GM19468 (cell line): ENCODE measurements at regions not wholly inside any gene's neighbourhood (a gene's known extent, or its start where the extent isn't known, plus 50 kb on each side); places are given as distances from the start of the nearest gene placed in this dataset.

ENCODE experiments used
- ATAC-seq: cut with Tn5 transposase; IDR thresholded peaks from one replicate; pipeline ENCODE4 v1.9.1; 2021; ENCODE audit warnings: mild to moderate bottlenecking, moderate library complexity, moderate number of reproducible peaks; ENCODE audit not compliant: unreplicated experiment; ENCODE audit errors: extremely low read depth

DNA sequence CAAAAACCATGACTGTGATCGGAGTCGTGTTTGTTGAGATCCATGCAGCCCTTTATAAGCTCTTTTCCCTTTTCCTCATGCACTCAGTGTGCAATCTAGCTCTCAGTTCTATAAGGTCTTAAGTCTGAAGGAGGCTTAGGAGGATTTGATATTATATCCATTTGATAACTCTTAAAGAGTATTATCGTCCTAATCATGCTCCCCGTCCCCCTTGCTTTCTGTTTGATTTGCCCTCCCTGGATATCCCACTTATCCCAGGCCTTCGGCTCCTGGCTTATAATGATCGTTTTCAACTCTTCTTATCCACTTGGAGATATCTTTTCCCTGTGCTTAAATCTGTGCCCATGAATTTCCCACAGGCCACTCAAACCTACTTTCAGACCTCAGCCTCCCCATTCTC, 1917.7 kb upstream of the PIK3C3 start:
- ATAC-seq = no peak

DNA sequence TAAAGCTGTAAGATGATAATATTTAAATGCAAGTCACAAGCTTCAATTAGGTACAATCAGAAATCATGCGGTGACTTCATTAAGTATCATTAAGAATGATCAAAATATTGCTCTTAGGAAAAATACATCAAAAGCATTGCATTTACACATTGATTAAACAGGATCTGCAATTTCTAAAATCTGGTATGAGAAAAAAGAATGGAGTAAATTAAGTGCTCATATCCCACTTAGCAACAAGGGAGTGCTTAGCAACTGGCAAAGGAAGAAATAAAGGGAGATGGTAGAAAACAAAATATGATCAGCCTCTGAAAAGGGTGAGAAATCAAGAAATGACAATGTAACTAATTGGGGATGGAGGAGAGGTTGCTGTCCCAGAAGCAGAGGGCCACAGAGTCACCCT, 1918.2 kb upstream of the PIK3C3 start:
- no peak for ATAC-seq

DNA sequence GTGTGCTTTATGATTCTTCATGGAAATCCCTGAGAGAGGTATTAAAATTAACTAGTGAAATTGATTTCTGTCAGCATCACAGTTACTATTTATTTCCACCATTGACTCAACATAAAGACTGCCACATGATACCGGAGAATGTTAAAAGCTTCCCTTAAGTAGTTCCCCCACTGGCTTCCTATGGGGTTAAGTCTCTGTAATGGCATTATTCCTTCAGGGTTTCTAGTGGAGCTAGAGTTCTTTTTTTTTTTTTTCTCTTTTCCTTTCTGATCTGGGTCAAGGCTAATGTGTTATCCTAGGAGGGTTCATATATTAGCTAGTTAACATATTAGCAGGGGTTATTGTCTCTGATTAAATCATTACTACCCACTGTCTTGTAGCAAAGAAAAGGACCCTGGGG, 1919.1 kb upstream of the PIK3C3 start:
- no peak for ATAC-seq

DNA sequence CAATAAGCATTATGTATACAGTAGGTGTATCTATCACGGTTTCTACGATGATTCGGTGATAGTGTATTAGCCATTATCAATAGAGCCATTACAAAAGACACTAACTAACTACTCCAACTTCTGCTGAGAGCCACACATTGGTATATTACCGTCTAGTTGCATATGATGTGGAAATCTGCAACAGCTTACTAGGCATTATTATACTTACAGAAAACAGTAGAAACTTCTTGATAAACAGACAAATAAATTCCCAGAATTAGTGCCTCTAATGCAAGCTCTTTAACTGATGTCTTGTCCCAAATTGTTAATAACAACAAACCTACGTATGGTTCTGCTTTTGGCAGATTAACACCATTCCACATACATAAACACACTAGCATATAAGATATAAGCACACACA, 1923.0 kb upstream of the PIK3C3 start:
- ATAC-seq = no peak

DNA sequence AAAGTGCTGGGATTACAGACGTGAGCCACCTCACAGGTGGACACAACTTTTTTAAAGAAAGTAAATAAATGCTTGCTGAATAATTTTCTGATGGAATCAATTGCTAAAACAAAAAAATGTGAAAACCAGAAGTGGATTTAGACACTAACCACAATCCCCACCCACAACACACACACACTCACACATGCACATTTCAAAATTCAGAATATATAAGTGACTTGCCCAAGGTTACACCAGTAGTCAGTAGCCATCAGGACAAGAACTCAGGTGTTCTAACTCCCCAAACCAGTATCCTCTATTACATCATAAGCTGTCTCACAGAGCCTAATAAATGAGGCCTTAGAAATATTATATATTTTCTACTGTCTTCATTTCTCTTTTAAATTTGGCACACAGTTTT, 1923.6 kb upstream of the PIK3C3 start:
- ATAC-seq = no peak

DNA sequence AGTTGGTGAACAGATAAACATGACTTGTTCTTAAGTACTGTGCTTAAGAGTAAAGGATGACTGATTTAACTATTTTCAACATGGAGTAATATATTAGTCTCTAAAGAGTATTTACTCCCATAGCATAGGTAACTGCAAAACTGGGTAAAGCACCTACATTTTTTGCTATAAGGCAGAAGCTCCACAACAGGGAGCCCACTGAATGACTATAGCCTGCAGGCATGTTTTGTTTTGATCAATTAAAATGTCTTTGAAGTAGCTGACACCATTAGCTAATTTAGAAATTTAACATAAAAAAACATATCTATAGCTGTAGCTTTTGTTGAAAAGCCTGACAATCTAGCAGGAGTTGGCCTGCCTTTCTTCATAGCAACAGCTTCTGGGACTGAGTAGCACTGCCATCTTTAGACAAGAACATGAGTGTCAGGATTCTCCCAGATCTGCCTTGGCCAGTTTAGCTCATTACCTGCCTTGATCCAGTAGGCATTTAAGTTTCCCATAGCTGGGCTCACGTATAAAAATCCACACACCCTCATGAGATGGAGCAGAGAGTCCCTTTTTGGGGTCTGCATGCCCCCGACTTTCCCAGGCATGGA, 1935.1 kb upstream of the PIK3C3 start:
- ATAC-seq = no peak

DNA sequence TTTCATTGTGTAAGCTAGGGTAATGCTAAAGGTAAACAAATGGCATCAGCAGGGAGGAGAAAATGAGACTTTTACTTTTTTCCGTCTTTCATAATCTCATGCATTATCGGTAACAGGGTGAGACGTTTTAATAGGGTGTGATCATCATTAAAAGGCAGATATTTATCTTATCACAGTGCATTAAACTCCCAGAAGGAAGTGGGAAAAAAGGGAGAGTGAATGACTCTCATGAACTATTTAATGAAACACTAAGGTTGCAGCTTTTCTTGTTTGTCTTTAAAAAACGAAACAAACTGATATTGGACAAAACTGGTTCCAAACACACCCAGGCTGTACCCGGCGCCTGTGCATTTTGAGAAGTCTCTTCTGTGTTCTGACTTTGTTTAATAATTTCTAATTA, 1936.8 kb upstream of the PIK3C3 start:
- ATAC-seq = no peak

DNA sequence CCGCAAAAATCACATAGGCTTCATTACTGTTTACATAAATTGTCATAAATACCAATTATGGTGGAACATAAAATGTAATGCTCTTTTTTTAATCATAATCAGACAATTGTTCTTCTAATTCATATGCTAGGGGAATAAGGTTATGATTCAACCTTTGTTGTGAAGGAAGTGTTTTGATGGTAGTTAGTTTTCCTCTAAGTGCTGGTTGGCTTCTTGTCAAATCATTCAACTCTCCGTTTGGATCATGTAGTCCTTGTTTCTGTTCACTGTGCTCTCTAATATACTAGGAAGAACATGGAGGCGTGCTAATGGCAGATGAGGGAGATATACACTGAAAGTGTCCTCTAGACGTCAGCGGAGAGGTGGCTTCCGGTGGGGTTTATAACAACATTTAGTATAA, 1938.0 kb upstream of the PIK3C3 start:
- ATAC-seq = no peak

DNA sequence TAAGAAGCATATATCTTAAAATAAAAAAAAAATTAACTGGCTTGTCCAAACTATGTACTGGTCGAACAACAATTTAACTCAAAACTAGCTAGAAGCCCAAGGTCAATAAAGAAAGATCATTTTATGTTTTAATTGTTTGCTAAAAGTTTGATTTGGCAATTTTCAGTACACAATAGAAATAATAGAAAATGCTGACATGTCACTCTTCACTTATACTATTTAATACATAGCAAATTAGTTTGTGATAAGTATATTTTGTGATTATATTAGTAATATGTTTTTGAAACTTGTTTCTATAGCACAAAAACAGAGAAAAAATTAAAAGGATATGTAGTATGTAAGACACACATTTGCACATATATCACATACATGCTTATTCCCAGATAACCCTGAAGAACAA, 1938.6 kb upstream of the PIK3C3 start:
- ATAC-seq = no peak

DNA sequence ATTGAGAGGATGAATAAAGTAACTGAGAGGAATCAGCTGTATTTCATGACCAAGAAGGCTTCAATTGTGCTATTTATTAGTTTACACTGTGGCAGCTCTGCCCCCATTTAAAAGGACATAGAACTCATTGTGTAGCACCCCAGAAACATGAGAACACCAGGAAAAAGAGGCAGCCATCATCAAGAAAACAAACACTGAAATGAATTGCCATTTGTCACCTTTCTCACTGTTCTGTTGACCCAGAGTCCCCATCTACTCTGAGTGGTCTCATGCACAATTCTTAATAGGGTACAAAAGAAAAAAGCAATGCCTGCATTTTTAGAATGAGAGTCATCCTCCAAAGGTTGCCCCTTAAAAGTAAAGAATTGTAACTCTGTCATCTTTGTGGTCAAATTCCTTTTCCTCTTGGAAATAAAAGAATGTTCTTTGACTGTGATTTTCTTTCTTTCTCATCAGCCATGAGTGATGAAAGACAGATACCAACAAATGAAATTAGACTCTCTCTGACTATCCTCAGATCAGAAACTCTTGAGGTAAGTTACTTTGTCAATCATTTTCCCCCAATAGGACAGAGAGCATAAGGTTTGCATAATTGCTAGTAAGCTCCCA, 1941.9 kb upstream of the PIK3C3 start:
- no peak for ATAC-seq

DNA sequence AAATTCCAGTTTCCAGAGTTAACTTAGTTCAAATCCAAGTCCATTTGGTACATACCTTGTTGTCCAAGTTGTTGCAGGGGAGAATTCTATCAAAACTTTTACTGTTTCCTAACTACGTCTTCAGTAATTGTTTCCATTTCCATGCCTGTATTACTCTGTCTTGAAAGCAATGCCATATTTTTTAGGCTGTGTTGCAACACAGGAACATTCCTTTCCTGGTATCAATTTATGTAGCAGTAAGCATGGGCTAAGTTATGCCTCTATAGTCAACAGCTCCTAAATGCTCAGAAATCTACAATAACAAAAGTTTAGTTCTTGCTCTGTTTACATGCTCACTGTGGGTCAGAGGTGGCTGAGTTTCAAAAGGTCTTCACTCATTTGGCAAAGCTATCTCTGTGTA, 1943.8 kb upstream of the PIK3C3 start:
- ATAC-seq = no peak

DNA sequence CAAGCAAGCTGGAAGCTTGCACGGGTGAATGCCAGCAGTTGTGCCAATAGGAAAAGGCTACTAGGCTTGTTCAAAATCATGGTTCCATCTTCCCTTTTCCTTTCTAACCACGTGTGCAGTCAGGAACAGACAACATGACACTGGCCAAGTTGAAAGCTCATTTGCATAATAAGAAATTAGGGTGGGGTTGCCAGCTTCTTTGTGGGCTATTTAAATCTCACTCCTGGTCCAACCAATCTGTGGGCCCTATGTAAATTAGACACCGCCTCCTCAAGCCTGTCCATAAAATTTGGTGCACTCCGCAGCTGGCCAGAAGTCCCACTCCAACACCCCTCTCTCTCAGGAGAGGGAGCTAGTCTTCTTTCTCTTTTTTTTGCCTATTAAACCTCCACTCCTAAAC, 1948.4 kb upstream of the PIK3C3 start:
- ATAC-seq = no peak

DNA sequence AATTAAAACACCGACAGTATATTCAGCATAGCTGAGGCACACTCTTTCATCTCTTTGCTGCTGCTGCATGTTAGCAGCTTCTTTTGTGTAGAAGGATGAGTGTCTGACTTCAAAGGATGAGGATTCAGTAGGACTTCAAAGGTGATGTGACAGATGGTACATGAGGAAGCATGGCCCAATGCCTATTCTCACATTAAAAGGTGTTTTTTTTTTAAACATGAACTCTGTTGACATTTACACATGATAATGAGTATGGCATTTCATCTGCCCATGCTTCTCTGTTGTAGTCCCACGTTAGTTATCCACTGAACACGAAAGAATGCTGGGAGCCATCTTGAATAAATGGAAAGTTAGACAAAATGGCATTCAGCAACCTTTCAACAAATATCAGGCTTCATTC, 1950.8 kb upstream of the PIK3C3 start:
- no peak for ATAC-seq

DNA sequence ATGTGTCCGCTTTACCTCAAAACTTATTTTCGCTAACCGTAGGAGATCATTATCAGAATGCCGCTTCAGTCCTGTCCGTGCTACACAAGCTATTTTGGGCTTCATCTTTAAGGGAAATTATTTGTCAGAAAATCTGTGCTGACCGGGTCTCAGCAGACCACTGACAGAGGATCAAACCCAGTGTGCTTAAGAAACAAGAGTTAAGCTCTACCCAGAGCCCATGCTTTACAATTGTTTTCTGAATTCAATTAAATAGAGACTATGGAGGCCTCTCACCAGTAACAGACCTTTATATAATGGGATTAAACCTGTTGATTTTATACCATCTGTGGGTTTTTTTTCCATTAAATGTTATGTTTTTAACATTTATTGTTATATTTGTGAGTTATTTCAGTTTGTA, 1956.7 kb upstream of the PIK3C3 start:
- no peak for ATAC-seq

DNA sequence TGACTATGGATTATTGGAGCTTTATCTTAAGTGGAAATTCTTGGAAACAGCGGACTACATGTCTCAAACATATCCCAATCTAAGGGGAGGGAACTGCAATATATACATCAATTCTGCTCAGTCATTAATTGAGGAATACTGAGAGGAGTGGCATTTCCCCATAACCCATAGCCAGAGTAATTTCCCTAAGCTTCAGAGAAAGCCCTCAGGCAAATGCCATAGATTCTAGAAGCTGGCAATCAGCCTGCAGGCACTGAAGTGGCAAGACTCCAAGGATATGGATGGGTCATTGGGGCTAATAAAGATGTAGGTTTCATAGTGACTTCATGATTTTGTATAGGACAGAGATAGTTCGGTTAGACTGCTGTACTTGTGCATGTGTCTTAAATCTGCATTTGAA, 1960.5 kb upstream of the PIK3C3 start:
- ATAC-seq = no peak

DNA sequence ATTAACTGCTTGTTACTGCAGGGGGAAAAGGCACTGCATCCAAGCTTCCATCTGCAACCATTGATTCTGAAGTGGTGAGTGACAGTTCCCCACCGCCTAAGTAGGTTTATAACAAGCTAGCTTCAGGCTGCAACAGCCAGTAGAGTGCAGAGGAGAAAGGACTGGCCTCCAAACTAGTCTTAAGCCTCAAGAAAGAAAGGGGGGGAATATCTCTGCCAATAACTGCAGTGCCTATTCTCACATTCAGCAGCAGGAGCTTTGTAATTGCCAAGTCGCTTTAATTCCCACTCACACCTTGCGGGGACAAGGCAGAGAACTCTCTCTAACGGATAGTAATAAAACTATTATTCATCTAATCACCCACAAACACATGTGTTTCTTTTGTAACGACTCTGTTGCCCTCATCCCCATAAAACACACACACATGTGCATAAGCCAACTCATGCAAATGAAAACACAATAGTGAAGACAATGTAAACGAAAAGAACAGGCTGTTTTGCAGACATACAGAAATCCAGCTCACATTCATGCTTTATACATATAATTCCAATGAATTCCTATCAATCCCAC, 1963.3 kb upstream of the PIK3C3 start:
- no peak for ATAC-seq

DNA sequence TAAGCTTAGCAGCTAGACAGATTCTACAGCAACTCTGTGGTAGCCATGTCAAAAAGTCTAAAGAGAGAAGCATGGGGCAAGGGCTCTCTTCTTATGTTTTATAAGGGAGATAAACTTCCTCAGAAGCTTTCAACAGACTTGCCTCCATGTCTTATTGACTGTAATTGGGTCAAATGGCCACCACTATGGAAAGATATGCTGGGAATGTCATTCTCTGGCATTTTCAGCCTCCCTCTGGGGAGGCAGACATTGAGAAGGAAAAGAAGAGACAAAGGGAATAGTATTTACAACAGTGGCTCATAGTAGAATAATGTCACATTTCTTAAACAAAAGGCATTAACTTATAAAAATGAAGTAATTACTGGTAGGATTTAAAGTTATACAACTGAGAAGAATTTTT, 1964.5 kb upstream of the PIK3C3 start:
- ATAC-seq = no peak

DNA sequence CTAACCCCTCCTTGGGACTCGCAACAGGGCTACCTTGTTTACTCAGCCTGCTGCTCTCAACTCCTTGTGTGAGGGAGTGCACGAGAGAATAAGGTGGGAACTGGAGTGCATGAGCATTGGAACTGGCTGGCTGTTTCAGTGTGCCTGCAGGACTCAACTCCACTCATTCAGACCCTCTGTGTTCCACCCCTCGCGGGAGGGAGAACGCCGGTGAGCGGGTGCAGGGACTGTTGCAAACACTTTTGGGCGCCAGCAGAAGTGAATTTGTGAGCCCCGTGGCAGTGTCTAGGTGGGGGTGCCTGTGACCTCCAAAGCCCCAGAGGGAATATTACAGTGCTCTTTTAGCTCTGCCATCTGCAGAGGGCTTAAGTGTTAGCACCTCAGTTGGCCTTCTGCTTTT, 1978.3 kb upstream of the PIK3C3 start:
- ATAC-seq = no peak

DNA sequence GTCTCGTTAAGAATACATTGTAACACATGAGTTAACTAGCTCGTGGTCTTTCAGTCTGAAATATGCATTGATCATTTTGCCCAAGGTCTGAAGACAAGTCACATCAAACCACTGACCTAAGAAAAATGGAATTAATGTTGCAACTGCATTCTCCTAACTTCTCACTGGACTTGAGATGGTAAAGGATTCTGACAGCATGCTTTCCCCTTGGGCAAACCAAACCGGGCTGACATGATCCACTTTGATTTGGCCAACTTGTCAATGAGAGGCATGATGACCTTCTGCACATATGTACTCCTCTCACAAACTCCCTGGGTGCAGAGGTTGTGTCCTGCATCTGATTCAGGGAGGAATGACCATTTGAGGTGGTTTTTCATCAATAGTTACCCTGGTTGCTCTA, 1982.5 kb upstream of the PIK3C3 start:
- no peak for ATAC-seq

DNA sequence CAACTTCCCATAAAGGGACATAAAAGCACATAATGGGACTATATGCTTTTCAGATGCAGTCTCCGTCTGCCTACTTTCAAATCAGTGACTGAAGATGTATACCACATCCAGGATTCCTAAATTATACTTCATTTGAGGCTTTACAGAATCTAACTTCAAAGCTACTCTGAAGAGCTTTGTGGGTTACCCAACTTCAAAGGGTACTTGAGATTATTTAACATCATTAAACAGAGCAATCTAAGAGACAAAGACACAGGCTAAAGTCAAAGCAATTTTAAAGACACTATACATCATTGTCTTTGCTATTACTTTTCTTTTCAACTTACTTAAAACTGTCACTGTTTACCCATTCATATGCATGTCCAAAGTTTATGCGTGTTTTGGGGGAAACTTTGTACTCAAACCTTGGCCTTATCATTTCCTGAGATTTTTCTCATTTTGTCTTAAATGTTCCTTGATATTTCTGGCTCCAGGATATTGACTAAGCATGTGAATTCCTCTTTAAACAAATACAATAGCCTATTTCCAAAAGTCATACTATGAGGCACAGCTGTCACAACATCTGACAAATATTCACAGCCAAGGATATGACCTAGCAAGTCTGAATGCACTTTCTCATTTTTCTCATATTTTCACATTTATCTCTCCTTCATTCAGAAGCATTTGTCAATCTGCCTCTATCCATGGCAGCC, 1985.1 kb upstream of the PIK3C3 start:
- no peak for ATAC-seq

DNA sequence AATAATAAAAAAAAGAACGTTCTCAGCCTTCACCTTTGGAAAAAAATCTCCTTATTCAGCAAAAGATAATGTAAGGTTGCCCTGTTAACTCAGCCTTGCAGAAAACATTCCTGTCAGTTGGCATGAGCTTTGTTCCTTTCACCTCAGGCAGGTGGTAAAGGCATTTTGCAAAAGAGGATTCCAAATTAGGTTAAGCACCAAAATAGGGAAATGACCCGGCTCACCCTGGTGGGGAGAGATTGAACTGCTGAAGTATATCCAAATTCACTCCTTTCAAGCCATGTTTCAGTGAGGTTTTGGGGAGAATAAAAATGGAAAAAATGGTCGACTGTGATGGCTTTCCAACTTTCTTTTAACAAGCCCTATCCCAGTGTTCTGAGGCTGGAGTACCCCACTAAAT, 1988.8 kb upstream of the PIK3C3 start:
- no peak for ATAC-seq

DNA sequence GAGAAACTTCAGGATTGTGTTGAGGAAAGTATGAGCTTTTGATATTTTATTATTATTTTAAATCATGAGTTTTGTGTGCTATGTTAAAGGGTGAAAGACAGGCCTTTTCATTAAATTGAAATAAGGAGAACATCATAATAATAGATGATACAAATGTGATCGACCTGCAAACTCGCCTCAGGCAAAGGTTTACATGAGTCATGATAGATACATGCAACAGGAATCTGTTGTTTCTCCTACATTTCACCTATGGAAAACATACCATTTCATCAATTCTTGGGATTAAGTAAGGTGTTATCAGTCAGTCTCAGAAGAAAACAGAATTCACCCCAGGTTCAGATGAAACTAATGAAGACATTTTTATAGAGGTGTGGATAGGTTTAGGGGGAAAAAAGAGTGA, 1992.5 kb upstream of the PIK3C3 start:
- ATAC-seq = no peak
